HG03439 (cell line): ENCODE measurements at regions not wholly inside any gene's neighbourhood (a gene's known extent, or its start where the extent isn't known, plus 50 kb on each side); places are given as distances from the start of the nearest gene placed in this dataset.

ENCODE experiments used
- ATAC-seq: cut with Tn5 transposase; IDR thresholded peaks from one replicate; pipeline ENCODE4 v1.9.1; 2021; ENCODE audit warnings: mild to moderate bottlenecking, moderate library complexity; ENCODE audit not compliant: unreplicated experiment

- no peak for ATAC-seq
Measured at GRCh38 chr5:56434986-56435385, 201.9 kb upstream of the ANKRD55 start.

GRCh38 chr5:56433039-56433617 lies 200.0 kb upstream of the ANKRD55 start:
- no peak for ATAC-seq

DNA sequence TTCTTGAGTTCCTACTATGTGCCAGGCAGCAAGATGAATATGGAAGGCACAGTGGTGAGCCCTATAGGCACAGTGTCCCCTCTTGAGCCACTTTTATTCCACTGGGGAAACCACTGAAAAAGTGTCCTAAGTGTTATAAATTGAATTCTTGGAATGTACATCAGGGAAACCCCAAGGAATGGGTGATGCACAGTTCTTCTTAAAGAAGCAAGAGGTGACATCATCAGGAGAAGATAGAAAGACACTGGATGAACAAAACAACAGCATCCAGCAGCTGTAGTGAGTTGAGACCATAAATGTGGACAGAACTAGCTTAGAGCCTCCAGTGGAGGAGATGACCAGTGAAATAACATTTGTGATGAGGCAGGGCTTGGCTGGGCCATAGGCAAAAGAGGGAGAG lies 199.2 kb upstream of the ANKRD55 start:
- ATAC-seq = no peak

GRCh38 chr5:56430422-56430821 lies 197.3 kb upstream of the ANKRD55 start:
- no peak for ATAC-seq

DNA sequence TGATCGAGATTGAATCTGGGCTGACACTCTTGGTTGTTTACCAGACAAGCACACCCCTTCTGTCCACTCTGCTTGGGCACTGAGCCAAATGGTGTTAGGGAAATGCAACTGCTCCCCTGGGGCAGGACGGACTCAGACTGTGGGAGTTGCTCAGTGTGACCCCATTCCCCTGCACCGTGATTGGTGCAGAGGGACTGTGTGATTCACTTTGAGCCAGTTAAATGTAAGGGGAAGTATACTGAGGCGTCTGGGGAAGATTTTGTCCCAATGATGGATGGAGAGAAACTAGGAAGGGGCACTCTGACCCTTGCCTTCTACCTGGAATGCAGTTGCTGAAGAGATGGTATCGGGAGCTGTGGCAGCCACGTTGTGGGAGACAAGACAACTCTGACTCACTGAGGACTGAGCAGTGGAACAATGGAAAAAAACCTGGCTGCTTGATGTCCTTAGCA lies 196.0 kb upstream of the ANKRD55 start:
- no peak for ATAC-seq

DNA sequence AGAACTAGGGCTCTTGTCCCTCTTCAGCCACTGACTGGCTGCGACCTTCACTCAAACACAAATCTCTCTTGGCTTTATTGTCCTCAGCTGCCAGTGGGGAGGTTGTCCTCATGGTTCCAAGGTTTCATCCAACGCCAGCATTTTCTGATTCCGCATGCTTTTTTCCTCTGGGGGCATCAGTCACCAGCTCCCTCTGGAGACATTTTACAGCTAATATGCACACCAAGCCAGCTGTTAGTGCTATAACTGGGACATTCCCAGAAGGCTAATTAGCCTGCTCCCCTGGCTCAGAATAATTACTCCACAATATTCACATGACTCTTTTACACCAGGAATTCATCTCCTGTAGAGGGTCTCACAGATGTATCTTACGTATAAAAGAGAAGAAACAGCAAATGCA lies 193.6 kb upstream of the ANKRD55 start:
- no peak for ATAC-seq

DNA sequence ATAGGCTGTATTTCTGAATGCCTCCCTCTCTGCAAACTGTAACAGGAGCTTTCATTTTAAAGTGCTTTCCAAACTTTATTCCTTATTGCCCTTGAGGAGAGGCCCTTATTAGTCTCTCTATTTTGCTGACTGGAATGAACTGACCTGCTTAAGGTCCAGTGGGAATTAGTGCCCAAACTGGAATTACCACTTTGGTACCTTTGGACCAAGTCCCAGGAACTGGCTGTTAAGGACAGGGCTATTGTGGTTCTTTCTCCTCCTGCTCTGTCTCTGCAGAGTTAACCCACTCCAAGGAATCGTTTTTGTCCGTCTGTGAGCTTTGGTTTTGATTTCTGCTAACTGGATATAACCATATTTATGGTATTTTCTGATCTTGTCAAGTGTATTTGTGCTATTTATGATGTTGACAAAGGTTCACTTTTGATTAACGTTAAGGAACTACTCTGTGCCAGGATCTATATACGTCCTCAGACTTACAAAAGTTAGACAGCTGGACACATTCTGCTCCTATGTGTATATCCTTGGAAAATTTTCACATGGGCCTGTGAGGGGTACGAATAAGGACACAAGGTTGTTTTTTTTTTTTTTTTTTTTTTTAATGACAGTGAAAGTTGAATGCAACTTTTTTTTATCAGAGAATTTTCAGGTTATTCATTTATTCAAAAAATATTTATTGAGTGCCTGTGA lies 189.1 kb upstream of the ANKRD55 start:
- ATAC-seq = no peak

- no peak for ATAC-seq
Measured at GRCh38 chr5:56421246-56422075, 188.3 kb upstream of the ANKRD55 start.

GRCh38 chr5:56420323-56420722 lies 187.2 kb upstream of the ANKRD55 start:
- no peak for ATAC-seq

- ATAC-seq = no peak
Measured at GRCh38 chr5:56419667-56420066, 186.5 kb upstream of the ANKRD55 start.

GRCh38 chr5:56415356-56415765 lies 182.2 kb upstream of the ANKRD55 start:
- peak; percentile 87 for ATAC-seq

DNA sequence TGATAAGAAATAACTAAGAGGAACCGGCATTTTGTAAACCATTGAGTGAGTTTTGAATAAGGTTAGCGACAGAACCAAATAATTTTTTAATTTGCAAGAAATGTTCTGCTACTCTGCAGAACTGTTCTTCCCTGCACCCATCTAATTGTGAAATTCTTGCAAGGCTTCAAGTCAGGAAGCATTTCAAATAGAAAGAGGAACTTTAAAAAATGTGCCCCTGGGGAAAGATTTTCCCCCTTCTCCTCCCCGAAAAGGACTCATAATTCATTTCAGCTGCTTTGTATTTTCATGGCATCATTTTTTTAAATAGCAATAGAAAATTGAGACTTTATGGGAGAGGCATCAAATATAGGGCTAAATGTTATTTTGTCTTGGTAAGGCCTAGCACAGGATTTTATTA lies 180.9 kb upstream of the ANKRD55 start:
- no peak for ATAC-seq

- ATAC-seq = no peak
Measured at GRCh38 chr5:56413546-56413945, 180.4 kb upstream of the ANKRD55 start.

DNA sequence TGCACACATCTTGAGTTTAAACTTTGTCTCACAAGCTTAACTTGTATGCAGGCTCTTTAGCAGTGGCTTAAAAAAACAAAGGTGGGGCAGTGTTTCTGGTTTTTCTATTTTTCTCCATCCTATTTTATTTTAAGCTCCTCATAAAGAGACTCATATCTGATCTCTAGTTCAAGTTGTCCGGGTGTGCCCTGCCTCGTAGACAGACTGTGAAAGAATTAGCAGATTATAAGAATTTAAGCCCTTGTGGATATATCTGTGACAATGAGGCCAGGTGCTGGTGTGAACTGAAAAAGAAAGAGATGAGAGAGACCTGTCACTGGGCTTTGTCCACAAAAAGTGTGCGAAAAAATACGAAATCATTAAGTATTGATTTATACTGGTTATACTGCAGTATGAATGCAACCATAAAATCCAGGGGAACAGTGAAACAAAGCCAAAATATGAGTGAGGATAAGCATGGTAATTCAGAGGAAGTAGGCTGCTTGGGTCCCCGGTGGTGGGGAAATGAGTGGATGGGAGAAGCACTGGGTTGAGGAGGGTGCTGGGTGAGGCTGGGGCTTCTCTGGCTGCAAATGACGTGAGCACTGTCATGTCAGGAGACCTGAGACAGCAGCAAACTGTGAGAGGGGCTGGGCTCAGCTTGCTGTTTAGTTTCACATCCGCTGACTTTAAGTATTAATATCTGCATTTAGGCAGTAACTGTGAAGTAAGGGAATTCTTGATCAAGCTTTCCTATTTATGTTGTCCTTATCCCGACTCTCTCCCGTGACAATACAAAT lies 179.7 kb upstream of the ANKRD55 start:
- ATAC-seq = peak; percentile 80

DNA sequence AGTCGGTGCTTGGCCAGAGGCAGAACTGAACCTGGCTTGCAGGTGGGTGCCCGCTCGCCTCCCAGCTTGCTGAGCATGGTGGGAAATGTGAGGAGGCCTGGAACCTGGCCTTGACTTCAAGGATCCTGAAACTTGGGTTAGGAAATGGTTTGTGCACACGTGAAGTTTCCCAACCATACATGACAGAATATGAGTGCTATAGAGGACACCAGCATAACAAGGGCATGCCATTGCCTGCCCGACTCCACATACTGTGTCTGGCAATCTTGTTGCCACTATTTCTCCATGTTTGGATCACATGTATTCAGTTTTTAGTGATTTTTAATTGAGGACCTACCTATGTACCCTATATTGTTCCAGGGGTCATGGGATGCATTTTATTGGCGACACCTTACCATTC lies 177.6 kb upstream of the ANKRD55 start:
- ATAC-seq = no peak

DNA sequence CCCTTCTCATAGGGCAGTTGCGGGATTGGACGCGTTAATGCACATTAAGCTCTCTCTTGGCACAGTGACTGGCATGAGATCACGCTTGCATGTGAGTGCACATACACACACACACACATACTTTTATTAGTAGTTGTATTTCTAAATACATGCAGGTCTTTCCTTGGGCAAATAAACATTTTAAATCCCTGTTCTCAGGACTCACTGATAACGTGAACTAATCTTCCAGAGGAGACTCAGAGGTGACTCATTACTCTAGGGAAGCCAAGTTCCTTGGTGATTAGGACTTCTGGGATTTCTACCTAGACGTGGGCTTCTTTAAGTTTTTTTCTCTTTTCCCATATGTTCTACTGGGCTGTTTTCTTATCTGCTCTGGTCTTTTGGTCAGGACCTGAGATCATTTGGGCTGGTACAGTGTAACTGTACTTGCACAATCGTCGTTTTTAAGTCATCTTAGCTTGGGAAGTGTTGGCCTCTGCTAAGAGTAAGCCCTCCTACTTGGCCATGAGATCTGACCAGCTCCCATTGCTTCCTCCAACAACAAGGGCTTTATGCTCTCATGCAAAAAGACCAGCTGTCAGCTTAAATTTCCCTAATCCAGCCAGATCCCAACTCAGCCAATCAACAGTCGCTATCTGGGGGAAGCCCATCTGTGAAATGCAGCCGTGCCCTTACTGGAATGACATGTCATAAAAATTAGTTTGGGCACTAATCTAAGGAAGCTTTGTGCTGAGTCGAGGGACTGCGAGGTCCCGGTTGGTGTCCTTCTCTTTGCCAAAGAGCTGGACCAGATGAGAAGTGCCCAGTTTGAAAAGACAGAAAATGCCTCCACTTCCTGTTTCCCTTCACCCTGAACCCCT lies 176.4 kb upstream of the ANKRD55 start:
- ATAC-seq = no peak

GRCh38 chr5:56406838-56407237 lies 173.7 kb upstream of the ANKRD55 start:
- ATAC-seq = no peak

DNA sequence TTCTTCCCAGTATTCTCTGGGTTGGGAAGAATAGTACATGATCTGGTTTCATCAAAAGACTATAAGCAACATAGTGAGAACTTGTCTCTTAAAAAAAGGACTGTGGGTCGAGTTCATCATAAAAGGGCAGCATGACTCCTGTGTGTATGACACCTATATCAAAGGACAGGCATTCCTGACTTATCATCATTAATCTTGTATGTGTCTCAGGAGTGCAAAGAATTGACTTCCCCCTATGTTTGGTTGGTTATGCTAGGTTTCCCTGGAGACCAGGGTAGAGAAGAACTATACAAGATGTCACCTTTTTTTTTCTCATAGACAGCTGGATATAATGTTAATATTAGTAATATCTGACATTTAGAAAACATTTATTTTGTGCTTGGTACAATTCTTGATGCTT lies 173.1 kb upstream of the ANKRD55 start:
- no peak for ATAC-seq

DNA sequence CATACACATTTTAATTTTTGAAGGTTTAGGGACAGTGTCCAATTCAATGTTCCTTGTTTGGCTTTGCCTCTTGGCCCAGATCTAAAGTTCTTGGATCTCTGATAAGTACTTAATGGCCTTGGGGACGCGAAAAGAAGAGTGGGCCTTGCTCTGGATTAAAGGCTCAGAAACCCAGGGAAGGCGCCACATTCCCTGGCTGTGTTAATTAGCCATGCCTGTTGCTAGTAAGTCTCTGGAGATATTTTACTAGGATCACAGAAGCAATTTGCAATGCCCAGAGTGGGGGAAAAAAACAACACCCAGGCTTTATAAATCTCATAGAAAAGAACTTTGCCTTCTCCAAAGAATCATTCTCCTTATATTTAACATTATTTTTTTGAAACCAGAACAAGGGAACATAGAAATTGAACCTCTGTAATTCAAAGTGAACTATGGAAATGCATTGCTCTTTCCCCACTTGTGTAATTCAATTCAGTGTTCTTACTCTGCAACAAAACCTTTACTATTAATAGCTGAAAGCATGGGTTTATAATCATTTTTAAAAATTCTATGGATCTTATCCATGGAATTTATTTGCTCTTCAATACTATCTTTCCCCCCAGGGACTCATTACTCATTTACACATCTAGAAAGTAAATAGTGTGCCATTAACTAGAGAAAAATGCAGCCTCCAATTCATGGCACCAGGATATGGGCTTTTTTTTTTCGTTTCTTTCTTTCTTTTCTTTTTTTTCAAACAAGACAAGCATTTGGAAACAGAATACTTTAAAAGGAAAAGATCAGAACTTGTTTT lies 172.2 kb upstream of the ANKRD55 start:
- no peak for ATAC-seq
